Neural progenitor cell (in vitro differentiated cells): ENCODE measurements at regions not wholly inside any gene's neighbourhood (a gene's known extent, or its start where the extent isn't known, plus 50 kb on each side); places are given as distances from the start of the nearest gene placed in this dataset.

Experiments
- EZH2phosphoT487 ChIP-seq: fragments of 200-600 bp; sonication (generic); IDR thresholded peaks from 2 replicates; pipeline ENCODE4 v1.6.1; 2017; ENCODE audit warnings: antibody characterized with exemption
- TF ChIP-seq, protein P1 (sequence below): fragments of 200-600 bp; sonication (generic); IDR thresholded peaks from 2 replicates; pipeline ENCODE4 v1.5.1; 2017; ENCODE audit warnings: antibody characterized with exemption, mild to moderate bottlenecking

DNA sequence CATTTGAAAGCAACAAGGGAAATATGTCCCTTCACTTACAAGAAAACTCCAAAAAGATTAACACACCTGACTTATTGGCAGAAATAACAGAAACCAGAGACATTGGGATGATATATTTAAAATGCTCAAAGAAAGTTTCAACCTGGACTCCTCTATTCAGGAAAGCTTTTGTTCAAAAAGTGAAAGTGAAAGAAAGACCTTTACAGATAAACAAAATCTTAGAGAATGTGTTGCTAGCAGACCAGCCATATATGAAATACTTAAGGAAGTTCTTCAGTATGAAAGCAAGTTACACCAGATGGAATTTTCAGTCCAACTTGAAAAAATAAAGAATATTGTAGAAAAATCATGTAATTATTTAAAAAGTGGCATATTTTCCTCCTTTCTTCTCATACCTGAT, 1075.1 kb downstream of the NR2F1-AS1 start:
- TF ChIP-seq EZH2phosphoT487, result no peak
- TF ChIP-seq, protein P1, sequence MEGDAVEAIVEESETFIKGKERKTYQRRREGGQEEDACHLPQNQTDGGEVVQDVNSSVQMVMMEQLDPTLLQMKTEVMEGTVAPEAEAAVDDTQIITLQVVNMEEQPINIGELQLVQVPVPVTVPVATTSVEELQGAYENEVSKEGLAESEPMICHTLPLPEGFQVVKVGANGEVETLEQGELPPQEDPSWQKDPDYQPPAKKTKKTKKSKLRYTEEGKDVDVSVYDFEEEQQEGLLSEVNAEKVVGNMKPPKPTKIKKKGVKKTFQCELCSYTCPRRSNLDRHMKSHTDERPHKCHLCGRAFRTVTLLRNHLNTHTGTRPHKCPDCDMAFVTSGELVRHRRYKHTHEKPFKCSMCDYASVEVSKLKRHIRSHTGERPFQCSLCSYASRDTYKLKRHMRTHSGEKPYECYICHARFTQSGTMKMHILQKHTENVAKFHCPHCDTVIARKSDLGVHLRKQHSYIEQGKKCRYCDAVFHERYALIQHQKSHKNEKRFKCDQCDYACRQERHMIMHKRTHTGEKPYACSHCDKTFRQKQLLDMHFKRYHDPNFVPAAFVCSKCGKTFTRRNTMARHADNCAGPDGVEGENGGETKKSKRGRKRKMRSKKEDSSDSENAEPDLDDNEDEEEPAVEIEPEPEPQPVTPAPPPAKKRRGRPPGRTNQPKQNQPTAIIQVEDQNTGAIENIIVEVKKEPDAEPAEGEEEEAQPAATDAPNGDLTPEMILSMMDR, result no peak
